Muscle of back (tissue), 3 donors: ENCODE measurements at regions not wholly inside any gene's neighbourhood (a gene's known extent, or its start where the extent isn't known, plus 50 kb on each side); places are given as distances from the start of the nearest gene placed in this dataset.

ENCODE experiments used
- DNase-seq, 3 donors: peaks; one replicate each; pipeline versions ENCODE4 v3.0.0 to v3.0.0-alpha.2; 2013

DNA sequence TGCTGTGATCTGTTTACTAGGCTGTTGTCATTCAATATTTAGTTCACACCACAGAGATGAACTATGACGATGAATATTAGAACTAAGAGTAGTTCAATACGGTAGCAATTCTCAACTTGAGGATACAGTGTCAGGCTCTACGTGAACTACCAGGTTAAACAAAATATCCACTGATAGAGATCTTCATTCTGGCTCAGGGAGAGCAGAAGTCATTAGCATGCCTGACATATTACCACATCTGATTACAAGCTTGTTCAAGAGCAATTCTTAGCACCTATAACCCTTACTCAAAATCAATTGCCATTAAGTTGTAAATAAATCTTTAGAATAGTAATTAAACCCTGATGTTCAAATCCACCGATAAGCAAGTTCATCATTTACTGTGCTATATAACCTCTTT, 207.2 kb downstream of the CHRM3 start:
- no peak for DNase-seq

DNA sequence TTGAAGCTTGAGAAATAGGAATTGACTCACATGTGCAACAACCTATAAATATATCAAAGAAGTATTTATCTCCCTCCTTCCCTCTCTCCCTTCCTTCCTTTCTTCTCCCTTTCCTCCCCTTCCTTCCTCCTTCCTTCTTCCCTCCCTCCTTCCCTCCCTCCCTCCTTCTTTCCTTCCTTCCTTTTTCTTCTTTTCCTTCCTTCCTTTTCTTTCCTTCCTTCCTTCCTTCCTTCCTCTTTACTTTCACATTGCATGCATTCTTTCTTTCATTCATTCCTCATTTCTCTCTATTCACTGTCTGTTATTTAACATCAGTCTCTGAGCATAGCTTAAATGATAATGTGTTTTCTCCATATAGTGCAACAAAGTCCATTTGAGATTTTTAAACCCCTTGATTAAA, 214.2 kb downstream of the CHRM3 start:
- no peak for DNase-seq

DNA sequence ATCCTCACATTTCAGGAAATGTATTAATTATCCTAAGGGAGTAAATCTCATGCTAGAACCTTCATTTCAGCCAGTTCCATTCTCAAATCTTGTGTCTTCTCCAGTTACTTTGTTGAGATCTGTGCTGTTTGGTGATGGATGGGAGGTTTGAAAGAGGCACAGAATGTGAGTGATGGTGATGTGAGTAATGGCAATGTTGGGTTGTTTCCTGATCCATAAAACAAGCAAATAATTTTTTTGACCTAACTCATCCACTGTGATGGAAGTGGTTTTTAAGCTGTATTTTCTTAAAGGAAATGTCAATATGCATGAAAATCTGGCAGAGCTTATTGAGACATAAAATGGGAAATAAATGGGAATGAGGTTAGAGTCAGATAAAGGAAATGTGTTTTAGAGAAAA, 214.7 kb downstream of the CHRM3 start:
- DNase-seq: no peak

DNA sequence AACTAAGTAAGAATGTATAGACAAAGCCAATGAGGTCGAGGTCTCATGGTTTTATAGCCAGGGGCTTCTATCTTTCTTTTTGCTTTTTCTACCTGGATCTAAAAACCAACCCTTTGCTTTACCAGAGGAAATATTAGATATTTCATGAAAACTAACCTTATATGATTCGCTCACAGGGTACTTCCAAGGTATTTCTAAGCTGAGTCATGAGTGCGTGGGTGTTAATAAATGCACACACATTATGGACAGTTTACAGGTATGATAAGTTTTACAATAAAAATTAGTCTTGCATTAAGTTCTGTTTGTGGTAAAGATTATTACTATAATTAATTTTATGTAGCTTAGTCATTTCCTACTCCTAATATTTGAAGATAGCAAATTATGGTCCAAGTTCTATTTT, 217.2 kb downstream of the CHRM3 start:
- no peak for DNase-seq

DNA sequence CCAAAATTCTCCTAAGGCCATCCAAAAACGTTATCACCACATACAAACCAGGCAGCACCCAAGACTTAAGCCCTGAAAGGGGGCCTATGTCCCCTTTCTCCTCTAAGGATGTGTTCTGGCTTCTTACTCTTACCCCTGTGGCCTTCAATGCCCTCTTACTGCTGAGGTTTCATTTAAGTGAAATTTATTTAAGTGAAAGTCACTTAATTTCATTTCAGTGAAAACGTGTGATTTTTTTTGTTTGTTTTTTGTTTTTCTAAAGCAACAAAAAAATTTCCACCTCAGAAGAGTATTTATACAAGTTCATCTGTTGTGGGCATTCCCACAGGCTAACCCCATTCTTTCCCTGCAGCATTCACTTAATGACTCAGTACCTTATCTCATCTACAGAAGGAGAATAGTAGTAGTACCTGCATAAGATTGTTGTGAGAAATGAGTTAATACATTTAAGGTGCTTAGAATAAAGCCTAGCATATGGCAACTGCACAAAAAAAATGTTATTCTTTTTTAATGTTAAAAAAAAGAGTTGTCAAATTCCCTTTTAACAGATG, 220.6 kb downstream of the CHRM3 start:
- DNase-seq: no peak

DNA sequence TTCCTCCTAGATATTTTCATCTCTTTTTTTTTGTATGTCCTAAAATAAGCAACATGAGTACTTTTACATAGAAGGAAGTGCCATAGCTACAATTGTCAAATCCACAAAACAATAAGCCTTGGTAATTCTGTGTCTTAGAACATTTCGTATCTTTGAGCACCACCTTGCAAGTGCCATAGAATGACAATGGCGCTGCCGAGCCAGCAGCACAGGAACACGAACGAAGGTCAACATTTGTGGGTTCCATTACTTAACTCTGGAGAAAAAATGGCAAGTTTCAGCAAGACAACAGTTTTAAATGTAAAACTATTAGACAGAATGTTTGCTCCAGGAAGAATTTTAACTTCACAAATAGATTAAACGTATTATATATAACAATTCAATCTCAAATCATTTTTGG, 222.1 kb downstream of the CHRM3 start:
- DNase-seq: no peak

DNA sequence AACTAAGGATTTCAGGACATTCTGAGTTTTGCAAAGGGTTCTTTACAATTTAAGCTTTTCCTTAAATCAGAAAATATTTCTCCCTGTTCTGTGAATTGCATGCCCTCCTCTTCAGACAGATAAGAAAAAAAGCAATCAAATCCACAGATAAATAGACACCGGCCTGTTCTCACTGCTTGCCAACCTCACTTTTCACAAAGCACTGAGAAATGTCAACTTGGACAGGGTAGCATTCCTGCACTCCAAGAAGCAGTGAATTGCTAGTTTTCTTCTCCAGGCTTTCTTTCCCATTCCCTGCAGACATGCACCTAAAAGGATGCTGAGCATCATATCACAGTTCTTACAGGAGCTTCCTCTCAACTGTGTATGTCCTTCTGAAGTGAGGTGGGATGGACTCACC, 226.0 kb downstream of the CHRM3 start:
- DNase-seq: no peak

DNA sequence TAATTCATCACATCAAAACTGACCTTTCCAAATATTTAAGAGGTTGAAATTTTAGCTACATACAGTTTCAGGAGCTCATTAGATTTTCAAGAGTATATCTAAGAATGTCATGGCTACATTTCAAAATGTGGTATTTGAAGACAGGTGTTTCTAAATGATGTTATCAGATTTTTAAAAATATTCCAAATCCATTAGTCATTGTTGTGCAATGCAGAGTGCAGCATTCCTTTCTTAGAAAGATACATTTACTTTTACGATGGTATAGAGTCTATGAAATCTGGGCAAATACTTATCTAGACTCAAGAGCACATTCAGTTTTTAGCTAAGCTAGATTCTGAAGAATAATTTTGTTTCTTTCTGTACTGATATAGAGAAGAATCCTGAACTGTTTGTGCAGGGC, 230.3 kb downstream of the CHRM3 start:
- peak in 2 of 3 donors; percentile 2 to 15 for DNase-seq

DNA sequence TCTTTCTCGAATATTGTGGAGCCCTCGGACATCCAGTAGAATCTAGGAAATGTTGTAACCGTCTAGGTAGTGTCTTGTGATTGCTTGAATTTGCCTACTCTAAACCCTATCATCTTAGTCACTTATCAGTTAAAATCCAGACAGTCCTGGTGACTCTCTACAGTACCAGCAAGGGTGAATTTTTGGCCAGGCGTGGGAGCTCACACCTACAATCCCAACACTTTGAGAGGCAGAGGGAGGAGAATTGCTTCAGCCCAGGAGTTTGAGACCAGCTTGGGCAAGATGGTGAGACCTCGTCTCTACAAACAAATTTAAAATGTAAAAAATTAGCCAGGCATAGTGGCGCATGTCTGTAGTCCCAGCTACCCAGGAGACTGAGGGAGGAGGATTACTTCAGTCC, 230.9 kb downstream of the CHRM3 start:
- DNase-seq: no peak

DNA sequence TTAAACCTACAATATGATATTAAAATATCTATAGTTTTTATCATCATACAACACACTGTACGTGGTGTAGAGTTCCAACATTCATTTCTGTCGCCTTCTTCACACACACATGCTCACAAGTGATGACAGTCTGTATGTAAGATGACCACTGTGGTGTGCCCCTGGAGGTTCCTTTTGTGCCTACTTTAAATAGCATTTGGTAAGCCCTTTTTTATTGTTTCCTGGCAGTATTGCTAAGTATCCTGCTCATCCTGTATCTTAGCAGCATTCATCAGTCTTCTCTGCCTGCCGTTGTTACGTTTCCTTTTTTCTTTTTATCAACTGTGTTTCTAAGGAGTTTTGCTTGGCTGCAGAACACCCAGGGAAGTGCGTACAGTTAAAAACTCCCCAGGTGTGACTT, 231.4 kb downstream of the CHRM3 start:
- no peak for DNase-seq

DNA sequence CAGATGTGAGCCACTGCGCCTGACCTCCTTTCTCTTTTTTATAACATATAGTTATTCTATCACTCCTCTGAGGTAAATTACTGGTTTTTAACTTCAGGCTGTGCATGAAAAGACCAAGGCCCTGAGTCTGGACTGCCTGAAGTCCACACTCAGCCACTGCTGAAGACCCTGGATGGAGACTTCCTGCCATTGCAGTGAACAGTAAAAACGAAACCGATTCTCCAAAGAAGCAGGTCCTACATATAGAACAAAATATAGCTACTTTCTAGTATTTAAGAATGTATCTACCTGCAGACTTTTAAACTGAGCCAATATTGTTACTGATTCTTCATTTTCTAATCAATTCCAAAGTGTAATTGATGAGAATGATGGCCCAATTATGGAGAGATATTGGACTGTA, 232.8 kb downstream of the CHRM3 start:
- DNase-seq: no peak

DNA sequence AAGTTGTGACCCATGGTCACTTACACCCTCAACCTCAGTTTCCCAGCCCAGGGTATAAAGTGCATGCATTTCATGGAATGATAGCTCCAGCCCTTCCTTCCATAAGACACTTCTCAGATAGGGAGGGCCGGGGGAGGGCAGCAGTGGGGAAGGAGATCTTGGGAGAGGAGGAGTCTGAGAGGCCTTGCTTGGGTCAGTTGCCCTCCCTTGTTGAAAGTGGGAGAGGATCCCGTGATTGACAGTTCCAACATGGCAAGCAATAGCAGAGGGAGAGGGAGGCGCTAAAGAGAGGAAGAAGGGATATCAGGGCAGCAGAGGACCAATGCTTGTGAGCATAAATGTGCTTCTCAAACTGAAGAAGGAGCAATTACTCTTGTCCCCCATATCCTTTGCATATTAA, 244.4 kb downstream of the CHRM3 start:
- DNase-seq: no peak

DNA sequence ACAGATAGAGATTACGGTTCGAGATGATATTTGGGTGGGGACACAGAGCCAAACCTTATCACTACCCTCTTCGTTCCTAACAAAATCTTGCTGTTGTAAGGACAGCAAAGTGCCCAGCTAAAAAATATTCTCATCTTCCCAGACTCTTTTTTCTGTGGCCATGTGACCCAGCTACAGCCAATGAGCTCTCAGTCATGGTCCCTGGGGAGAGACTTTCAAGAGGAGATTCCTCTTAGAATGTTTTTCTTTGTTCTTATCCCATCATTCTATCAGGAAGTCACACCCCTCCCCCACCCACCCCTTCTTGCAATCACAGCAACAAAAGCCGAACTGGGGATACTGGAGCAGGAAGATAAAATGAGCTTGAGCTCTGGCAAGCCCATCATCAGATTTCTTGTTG, 247.1 kb downstream of the CHRM3 start:
- no peak for DNase-seq

DNA sequence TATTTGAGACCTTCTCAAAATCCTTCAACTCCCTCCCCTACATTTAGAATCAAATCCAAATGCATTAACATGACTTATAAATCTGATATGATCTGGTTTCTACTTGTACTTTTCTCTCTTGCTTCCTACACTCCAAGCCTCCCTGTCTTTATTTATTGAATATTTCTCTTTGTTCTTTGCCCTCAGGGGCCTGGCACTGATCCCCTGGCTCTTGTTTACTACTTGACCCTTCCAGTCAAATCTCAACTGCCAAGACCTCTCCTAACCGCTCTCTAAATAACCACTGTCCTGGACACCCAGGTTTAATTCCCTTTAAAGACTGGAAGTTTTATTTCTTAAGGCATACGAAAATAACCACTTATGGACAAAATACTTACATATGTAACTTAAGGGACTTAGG, 248.9 kb downstream of the CHRM3 start:
- DNase-seq: no peak

DNA sequence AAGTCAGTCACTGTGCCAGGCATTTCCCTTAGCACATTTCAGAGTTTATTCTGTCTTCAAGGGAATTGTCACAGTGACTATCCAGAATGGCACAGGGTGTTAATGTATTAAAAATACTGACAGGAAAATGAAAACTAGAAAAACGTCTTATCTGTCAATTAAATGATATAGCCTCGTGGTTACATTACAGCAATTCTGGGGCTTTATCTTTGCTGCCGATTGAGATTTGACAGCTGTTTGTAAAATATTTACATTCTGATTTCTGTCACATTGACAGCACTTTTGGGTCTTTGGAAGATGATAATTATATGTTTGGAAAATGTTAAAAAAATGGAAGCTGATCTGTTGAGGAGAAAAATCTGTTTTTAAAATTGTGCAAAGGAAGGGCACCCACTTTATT, 250.0 kb downstream of the CHRM3 start:
- no peak for DNase-seq

DNA sequence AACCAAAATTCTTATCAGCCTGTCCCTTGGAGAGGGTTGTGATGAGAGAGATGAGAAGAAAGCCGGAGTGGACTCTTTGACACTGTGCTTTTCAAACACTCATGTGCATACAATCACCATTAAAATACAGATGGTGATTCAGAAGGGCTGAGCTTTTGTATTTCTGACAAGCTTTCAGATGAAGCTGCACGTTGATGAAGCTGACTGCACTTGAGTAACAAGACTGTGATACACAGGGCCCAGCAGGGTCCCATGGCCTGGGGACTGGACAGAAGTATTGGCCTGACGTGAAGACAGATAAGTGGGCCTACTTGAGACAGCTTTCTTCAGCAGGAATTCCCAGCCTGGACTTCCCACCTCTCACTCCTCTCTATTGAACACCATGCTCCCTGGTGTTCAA, 258.2 kb downstream of the CHRM3 start:
- DNase-seq: no peak

DNA sequence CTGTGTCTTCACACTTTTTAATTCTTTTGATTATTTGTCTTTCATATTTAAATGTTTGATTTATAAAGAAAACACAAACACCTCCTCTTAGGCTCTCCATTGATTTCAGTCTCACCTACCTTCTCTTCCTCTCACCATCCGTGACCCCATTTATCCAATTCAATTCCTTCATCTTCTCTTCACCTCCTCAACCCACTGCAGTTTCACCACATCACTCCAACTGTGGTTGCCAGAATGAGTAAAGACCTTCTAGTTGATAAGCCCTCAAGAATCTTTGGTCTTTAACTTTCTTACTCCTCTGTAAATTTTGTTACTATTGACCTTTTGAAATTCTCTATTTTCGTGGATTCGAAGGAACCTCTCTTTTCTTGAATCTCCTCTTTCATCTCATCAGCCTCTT, 260.7 kb downstream of the CHRM3 start:
- no peak for DNase-seq

DNA sequence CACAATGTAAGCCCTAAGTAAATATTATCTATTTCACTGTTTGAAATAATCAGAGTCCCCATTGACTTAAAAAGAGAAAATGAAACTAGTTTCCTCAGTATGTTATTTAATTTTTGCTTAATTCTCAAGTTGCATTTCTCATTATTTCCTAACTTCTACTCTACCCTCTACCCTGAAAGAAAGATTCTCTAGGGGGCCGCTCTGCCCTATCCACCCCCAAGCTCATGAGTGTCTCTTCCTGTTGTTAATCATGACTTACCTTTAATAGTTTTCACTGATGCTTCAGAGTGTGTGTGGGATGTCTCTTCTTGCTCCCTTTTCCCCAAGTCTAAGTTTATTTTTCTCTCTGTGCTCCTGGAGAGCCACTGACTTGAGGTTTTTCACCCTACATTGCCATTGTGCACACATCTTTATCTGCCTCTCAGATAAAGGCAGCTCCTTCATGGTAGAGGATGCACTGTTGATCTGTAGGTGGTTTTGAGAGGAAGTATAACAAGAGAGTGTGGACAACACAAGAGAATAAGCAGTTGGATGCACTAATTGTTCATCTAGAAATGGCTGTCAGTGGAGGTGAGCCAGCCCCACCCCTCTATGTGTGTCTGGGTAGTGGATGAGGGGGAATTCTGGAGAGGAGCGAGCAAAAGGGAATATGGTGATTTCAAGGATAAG, 261.7 kb downstream of the CHRM3 start:
- DNase-seq: no peak

DNA sequence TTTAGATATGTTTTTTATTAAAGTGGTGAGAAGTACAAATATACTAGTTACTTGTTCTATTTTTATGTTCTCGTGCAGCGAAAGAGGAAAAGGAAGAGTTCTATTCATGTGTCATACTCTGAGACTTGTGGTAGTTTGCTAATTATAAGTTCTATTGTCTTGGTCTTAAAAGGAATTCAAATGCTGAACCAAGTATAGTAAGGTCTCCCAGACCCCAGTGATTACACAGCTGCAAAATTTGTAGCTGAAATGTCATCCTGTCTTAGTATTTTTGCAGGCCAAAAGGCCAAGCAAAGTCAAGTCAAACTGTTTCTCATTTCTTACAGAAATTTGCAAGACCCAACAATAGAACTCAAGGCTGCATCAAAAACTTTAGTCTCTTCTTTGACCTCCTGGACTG, 268.7 kb downstream of the CHRM3 start:
- DNase-seq: peak in 1 of 3 donors; percentile 19

DNA sequence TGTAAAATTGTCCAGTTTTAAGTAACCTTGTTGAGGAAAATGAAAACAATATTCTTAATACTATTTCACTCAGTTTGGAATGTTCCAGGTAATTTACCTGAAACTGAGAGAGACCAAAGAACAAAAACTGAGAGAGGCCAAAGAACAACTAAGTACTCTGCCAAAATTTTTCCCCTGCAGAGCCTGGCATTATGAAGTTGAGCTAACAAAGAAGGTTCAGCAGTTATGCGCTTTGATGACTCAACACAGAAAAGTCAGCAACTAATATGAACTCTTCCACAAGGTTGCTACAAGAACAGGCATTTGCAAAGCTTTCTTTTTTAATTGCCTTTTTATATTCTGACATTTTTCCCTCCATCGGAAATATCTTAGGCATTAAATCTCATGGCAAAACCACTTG, 270.9 kb downstream of the CHRM3 start:
- no peak for DNase-seq

DNA sequence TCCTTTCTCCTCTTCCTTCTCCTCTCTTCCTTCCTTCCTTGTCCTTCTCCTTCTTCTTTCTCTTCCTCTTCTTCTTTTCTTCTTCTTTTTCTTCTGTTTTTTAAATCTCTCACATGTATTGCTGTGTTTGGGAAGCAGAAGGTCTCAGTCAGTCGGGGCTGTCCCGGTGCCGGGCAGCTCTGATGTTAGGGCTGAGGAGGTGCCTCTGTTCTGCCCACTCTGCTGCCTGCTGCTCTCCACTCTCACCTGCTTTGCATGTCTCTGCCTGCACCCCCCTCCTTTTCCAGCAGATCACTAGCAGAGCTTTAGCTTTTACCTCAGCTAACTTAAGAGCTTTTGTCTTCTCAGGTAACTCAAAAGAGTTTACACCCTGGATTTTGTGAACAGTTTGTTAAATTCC, 276.6 kb downstream of the CHRM3 start:
- DNase-seq: no peak

DNA sequence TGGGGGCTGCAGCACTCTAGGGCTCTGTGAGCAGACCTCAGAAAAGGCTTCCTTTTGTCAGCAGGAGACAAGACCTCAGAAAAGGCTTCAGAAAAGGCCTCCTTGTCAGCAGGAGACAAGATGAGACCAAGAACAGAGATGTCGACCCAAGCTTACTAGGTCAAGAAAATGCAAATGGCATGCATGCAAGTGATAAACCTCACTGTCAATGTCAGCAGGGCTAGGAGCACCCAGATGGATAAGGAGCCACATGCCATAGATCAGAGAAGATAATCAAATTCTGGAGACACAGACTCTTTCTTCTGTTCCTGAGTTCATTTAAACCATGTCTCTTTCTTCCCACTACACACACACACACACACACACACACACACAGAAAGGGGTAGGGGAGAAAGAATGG, 285.9 kb downstream of the CHRM3 start:
- DNase-seq: no peak

DNA sequence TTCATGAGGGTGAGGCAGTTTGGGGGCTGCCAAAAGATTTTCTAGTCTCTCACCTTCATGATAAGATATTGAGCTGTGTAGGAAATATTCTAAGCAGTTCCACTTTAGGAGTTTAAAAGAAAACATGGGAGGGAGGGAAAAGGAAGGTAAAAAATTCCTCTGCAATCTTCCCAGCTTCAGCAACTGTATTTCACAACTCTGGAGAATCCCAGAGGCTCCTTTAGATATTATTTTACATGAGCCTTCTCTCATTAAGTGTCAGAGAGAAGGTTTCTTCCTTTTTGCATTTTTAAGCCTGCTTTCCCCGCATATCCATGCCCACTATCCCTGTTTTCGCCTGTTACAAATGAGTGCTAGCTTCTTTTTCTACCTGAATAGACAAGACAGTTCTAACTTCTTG, 289.4 kb downstream of the CHRM3 start:
- no peak for DNase-seq

DNA sequence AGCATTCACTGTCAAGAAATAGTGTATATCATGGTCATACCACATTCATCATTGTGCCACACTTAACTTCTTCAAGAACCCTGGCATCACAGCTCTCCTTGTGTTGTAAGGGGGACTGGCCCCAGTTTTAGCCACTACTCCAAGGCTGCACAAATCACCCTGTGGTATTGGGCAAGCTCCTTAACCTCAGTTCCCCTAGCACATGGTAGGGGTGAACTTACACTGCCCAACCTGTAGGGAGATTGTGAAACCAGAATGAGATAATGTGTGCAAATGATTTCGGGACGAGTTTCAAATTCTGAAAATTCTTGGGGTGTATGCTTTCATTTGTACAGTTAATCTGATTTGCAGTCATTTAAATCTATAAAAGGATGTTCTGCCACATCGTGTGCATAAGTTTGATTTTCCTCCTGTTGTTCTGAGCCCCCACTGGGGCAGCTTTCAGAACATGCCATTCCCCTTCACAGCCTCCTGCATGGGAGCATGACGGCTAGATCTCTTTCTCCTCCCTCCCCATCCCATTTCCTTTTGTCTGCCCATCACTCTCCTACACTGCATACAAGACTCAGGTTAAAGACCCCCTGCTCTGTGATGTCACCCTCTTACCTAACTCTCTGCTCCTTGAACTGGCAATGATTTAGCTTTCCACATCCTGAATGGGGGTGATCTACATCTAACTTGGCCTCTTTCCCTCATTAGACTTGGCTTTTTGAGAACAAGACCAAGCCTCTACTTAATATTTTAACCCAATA, 290.3 kb downstream of the CHRM3 start:
- no peak for DNase-seq
